ENCODE measurements at regions not wholly inside any gene's neighbourhood (a gene's known extent, or its start where the extent isn't known, plus 50 kb on each side); places are given as distances from the start of the nearest gene placed in this dataset.
"Not testable (repeated sequence)": the region's sequence is repeated elsewhere in the genome, so short reads cannot be mapped to it uniquely, and the experiment has no call there.

- no peak for TF ChIP-seq CTCF (IDR thresholded peaks at IDR 0.05; ENCODE audit: low read depth, low read length)
- DNase-seq (ENCODE audit: low read depth in 2 of 2), result no peak
- no peak overlapping the region for H3K4me3 ChIP-seq (replicated peaks in 1 of 2; ENCODE audit: low read depth in 2 of 2, low read length in 2 of 2)
Measured at GRCh38 chr2:234169674-234170073, 119.2 kb downstream of the SPP2 start.

GRCh38 chr2:234168605-234169570 lies 118.4 kb downstream of the SPP2 start:
- H3K4me3 ChIP-seq (replicated peaks in 1 of 2; ENCODE audit: low read depth in 2 of 2, low read length in 2 of 2), result not testable (repeated sequence)
- peak; percentile 88 to 91 for DNase-seq (ENCODE audit: low read depth in 2 of 2)

GRCh38 chr2:234166531-234166930 lies 116.0 kb downstream of the SPP2 start:
- DNase-seq (ENCODE audit: low read depth in 2 of 2), result no peak
- H3K4me3 ChIP-seq (replicated peaks in 1 of 2; ENCODE audit: low read depth in 2 of 2, low read length in 2 of 2), result no peak overlapping the region
- TF ChIP-seq CTCF (IDR thresholded peaks at IDR 0.05; ENCODE audit: low read depth, low read length), result no peak

DNA sequence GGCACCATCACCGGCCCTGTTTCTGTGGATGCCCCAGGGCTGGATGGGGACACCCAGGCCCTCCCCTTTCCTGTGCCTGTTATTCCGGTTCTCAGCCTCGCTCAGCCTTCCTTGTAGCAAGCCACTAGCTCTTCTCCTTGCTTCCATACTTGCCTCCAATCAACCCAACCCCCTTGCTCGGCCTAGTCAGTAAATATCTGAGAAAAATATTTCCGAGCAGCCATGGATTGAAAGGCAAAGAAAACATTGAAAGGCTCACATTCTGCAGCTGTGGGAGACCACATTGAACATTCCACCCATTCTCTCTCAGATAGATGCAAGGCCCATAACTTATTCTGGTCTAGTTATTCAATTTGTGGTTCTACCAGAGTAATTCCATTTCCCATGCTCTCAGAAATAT lies 114.9 kb downstream of the SPP2 start:
- H3K4me3 ChIP-seq (replicated peaks in 1 of 2; ENCODE audit: low read depth in 2 of 2, low read length in 2 of 2), result no peak overlapping the region
- no peak for TF ChIP-seq CTCF (IDR thresholded peaks at IDR 0.05; ENCODE audit: low read depth, low read length)
- peak; percentile 21 to 37 for DNase-seq (ENCODE audit: low read depth in 2 of 2)

- no peak overlapping the region for H3K4me3 ChIP-seq (replicated peaks in 1 of 2; ENCODE audit: low read depth in 2 of 2, low read length in 2 of 2)
- no peak for DNase-seq (ENCODE audit: low read depth in 2 of 2)
- no peak for TF ChIP-seq CTCF (IDR thresholded peaks at IDR 0.05; ENCODE audit: low read depth, low read length)
Measured at GRCh38 chr2:234164493-234165413, 114.3 kb downstream of the SPP2 start.

GRCh38 chr2:234163510-234164045 lies 113.1 kb downstream of the SPP2 start:
- no peak overlapping the region for H3K4me3 ChIP-seq (replicated peaks in 1 of 2; ENCODE audit: low read depth in 2 of 2, low read length in 2 of 2)
- no peak for DNase-seq (ENCODE audit: low read depth in 2 of 2)
- no peak for TF ChIP-seq CTCF (IDR thresholded peaks at IDR 0.05; ENCODE audit: low read depth, low read length)

GRCh38 chr2:234162861-234163260 lies 112.4 kb downstream of the SPP2 start:
- no peak for TF ChIP-seq CTCF (IDR thresholded peaks at IDR 0.05; ENCODE audit: low read depth, low read length)
- DNase-seq (ENCODE audit: low read depth in 2 of 2), result no peak
- no peak overlapping the region for H3K4me3 ChIP-seq (replicated peaks in 1 of 2; ENCODE audit: low read depth in 2 of 2, low read length in 2 of 2)
